HG02571 (cell line): ENCODE measurements at regions not wholly inside any gene's neighbourhood (a gene's known extent, or its start where the extent isn't known, plus 50 kb on each side); places are given as distances from the start of the nearest gene placed in this dataset.

Experiments
- ATAC-seq: cut with Tn5 transposase; IDR thresholded peaks from one replicate; pipeline ENCODE4 v1.9.1; 2021; ENCODE audit warnings: mild to moderate bottlenecking, moderate library complexity; ENCODE audit not compliant: unreplicated experiment

DNA sequence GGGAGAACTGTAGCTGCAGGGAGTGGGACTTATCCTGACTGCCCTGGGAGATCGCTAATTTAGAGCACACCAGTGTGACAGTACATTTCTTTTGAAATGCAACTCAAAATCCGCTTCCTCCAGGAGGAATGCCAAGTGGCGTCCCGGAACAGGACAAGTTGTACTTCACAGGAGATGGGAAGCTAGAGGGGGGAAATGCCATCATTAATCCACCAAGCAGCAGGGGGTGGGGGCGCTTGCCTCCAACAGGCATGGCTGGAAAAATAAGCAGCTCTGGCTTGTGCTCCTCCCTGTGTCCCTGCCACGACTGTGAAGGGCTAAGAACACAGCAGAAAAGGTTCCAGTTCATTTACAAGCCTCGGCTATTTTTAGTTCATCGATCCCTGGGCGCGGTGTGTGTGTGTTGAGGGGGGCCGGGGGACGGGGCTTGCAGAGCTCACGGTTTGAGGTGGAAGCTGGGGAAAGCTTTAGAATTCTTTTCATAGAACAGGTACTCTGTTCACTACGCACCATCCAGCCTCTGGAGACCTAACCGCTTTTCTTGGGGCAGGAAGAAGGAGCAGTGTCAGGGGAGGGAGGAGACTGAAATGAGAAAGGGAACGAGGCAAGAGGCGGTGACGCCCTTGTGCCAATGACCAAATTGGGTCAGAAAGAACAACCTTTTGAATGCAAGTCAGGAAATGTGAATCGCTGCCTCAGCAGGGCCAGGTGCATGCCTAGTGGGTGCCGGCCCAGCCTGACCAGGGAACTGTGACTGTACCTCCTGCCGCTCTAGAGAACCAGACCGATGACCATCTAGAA, 51.8 kb upstream of the DGKG start:
- peak; percentile 50 for ATAC-seq

- no peak for ATAC-seq
These were observed 50.0 kb upstream of the DGKG start for GRCh38 chr3:186411994-186412393.
